Panc1 (cell line): ENCODE measurements at regions not wholly inside any gene's neighbourhood (a gene's known extent, or its start where the extent isn't known, plus 50 kb on each side); places are given as distances from the start of the nearest gene placed in this dataset.

Source experiments
- ATAC-seq: fragments of 200-7000 bp; cut with Tn5 transposase; 2 replicates; pipeline ENCODE4 v1.9.1; 2020; ENCODE audit warnings: mild to moderate bottlenecking, moderate library complexity
- BruUV-seq: library from RNA; stranded (reverse); fragments of 400-500 nt; replicated peaks from 2 replicates; lab custom pipeline; 2021; lab: Mats Ljungman, UMichigan
- CTCF ChIA-PET: fragments of 300-600 bp; sonication (Branson Sonifier 250); formaldehyde crosslinking; loops from one replicate; lab custom pipeline; 2022; ENCODE audit warnings: antibody characterized with exemption; lab: Charles Lee
- POLR2A ChIA-PET: fragments of 300-600 bp; sonication (Branson Sonifier 250); formaldehyde crosslinking; loops from one replicate; lab custom pipeline; 2022; ENCODE audit warnings: antibody characterized with exemption; lab: Charles Lee
- DNase-seq: peaks from one replicate; pipeline ENCODE4 v3.0.0-alpha.2; 2010; ENCODE audit warnings: low read depth, low spot score
- H3K27ac ChIP-seq: 2 replicates; pipeline ENCODE4 v1.5.1; 2011; ENCODE audit warnings: mild to moderate bottlenecking, low read length, inconsistent platforms
- H3K27me3 ChIP-seq: fragments of 200-500 bp; sonication (Bioruptor generic); 2 replicates; pipeline ENCODE4 v1.6.0; 2014; ENCODE audit warnings: low read length, inconsistent platforms; ENCODE audit not compliant: control insufficient read depth, insufficient read depth
- H3K36me3 ChIP-seq: fragments of 200-500 bp; sonication (Bioruptor generic); 2 replicates; pipeline ENCODE4 v1.5.1; 2014; ENCODE audit warnings: inconsistent platforms, mild to moderate bottlenecking, low read length, moderate library complexity; ENCODE audit not compliant: control insufficient read depth, insufficient read depth
- H3K4me1 ChIP-seq: 2 replicates; pipeline ENCODE4 v1.5.1; 2011; ENCODE audit warnings: inconsistent platforms, mild to moderate bottlenecking, low read length, moderate library complexity; ENCODE audit not compliant: control insufficient read depth, insufficient read depth
- H3K4me3 ChIP-seq, 2 experiments: 2 replicates each; pipeline ENCODE4 v1.5.1; 2011 to 2012; ENCODE audit warnings: low read depth in 2 of 2, low read length in 2 of 2, mild to moderate bottlenecking in 2 of 2, inconsistent platforms in 1 of 2, moderate library complexity in 1 of 2
- H3K9me3 ChIP-seq: fragments of 200-500 bp; sonication (Bioruptor generic); 2 replicates; pipeline ENCODE4 v1.5.1; 2014; ENCODE audit warnings: low read depth, mild to moderate bottlenecking, inconsistent platforms, low read length, moderate library complexity; ENCODE audit not compliant: control insufficient read depth, insufficient read depth
- CTCF ChIP-seq: fragments of 450-650 bp; IDR thresholded peaks from 2 replicates; pipeline ENCODE4 v1.5.1; 2017; ENCODE audit warnings: mild to moderate bottlenecking
- POLR2AphosphoS5 ChIP-seq: IDR thresholded peaks from 2 replicates; pipeline ENCODE4 v1.6.1; 2012; ENCODE audit warnings: mild to moderate bottlenecking, low read depth, low read length, moderate library complexity
- SIN3A ChIP-seq: IDR thresholded peaks from 2 replicates; pipeline ENCODE4 v1.6.1; 2012; ENCODE audit warnings: low read depth, mild to moderate bottlenecking, low read length, moderate library complexity, borderline replicate concordance; ENCODE audit not compliant: insufficient read depth
- TCF7L2 ChIP-seq: IDR thresholded peaks from 2 replicates; pipeline ENCODE4 v1.6.1; 2011; ENCODE audit warnings: mild to moderate bottlenecking, low read depth, low read length, inconsistent platforms
- in situ Hi-C: cut with HindIII; loops from 2 replicates; pipeline ENCODE4 v1.10.0; 2016; ENCODE audit warnings: low sequenced_read_pairs, low pct_unique_long_range_greater_than_20kb
- intact Hi-C: fragments of 100-400 bp; cut with micrococcal nuclease; formaldehyde crosslinking; loops from one replicate; pipeline ENCODE4 v1.10.0; 2022; ENCODE audit not compliant: unreplicated experiment
- TF ChIP-seq, protein P1 (sequence below), 2 experiments: IDR thresholded peaks; 2 replicates each; pipeline ENCODE4 v1.6.1; 2011 to 2012; ENCODE audit warnings: low read depth in 2 of 2, control low read depth in 1 of 2, low read length in 1 of 2, mild to moderate bottlenecking in 1 of 2, moderate library complexity in 1 of 2; ENCODE audit not compliant: insufficient read depth in 1 of 2

GRCh38 chr5:5688925-5689310 lies 266.4 kb downstream of the ICE1 start:
- POLR2A ChIA-PET = no interaction called here

GRCh38 chr5:5688194-5688924 lies 265.9 kb downstream of the ICE1 start:
- no TSS peak for BruUV-seq
- in situ Hi-C loops = no loop called here
- TF ChIP-seq TCF7L2 (no peak), SIN3A (no peak), CTCF (no peak)
- TF ChIP-seq, protein P1, sequence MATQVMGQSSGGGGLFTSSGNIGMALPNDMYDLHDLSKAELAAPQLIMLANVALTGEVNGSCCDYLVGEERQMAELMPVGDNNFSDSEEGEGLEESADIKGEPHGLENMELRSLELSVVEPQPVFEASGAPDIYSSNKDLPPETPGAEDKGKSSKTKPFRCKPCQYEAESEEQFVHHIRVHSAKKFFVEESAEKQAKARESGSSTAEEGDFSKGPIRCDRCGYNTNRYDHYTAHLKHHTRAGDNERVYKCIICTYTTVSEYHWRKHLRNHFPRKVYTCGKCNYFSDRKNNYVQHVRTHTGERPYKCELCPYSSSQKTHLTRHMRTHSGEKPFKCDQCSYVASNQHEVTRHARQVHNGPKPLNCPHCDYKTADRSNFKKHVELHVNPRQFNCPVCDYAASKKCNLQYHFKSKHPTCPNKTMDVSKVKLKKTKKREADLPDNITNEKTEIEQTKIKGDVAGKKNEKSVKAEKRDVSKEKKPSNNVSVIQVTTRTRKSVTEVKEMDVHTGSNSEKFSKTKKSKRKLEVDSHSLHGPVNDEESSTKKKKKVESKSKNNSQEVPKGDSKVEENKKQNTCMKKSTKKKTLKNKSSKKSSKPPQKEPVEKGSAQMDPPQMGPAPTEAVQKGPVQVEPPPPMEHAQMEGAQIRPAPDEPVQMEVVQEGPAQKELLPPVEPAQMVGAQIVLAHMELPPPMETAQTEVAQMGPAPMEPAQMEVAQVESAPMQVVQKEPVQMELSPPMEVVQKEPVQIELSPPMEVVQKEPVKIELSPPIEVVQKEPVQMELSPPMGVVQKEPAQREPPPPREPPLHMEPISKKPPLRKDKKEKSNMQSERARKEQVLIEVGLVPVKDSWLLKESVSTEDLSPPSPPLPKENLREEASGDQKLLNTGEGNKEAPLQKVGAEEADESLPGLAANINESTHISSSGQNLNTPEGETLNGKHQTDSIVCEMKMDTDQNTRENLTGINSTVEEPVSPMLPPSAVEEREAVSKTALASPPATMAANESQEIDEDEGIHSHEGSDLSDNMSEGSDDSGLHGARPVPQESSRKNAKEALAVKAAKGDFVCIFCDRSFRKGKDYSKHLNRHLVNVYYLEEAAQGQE (IDR thresholded peaks at IDR 0.05; ENCODE audit: insufficient read depth in 1 of 2, low read depth in 2 of 2, low read length in 1 of 2) = no peak
- Histone ChIP-seq H3K4me1 (no peaks in the 10 kb centered on the region), H3K27me3 (no peaks in the 10 kb centered on the region; the same call in 1 of the 2 replicates), H3K4me3 (no peak overlapping the region), H3K9me3 (0 out of 2 replicates have a peak, but pooled peaks cover 2% of the 10 kb centered on the region), H3K36me3 (no peaks in the 10 kb centered on the region), H3K27ac (no peak overlapping the region)
- DNase-seq (no peak), ATAC-seq (no peak)
- ChIA-PET CTCF (no interaction called here), POLR2A (no interaction called here)
- intact Hi-C loops = no loop called here

More at GRCh38 chr5:5688925-5689310, 266.4 kb downstream of the ICE1 start:
- in situ Hi-C loops (no loop called here), intact Hi-C loops (no loop called here)
- BruUV-seq = no TSS peak
- no peak overlapping the region for H3K27ac ChIP-seq
- no peaks in the 10 kb centered on the region; the same call in 1 of the 2 replicates for H3K27me3 ChIP-seq
- ATAC-seq (no peak), DNase-seq (no peak)
- no peaks in the 10 kb centered on the region for H3K36me3 ChIP-seq
- H3K9me3 ChIP-seq = 0 out of 2 replicates have a peak, but pooled peaks cover 2% of the 10 kb centered on the region
- no peak overlapping the region for H3K4me3 ChIP-seq
- CTCF ChIA-PET = no interaction called here
- no peak for TF ChIP-seq SIN3A
- TF ChIP-seq, protein P1 (IDR thresholded peaks at IDR 0.05; ENCODE audit: insufficient read depth in 1 of 2, low read depth in 2 of 2, low read length in 1 of 2) = no peak
- no peak for TF ChIP-seq CTCF
- TF ChIP-seq TCF7L2 = no peak
- no peak for TF ChIP-seq POLR2AphosphoS5
- no peaks in the 10 kb centered on the region for H3K4me1 ChIP-seq
